ENCODE measurements at regions not wholly inside any gene's neighbourhood (a gene's known extent, or its start where the extent isn't known, plus 50 kb on each side); places are given as distances from the start of the nearest gene placed in this dataset.
"Not testable (repeated sequence)": the region's sequence is repeated elsewhere in the genome, so short reads cannot be mapped to it uniquely, and the experiment has no call there.

- DNase-seq (ENCODE audit: low spot score); H3K9ac ChIP-seq (ENCODE audit: low read depth in 1 of 2, low read length in 2 of 2); H3K4me1 ChIP-seq (ENCODE audit: control insufficient read depth in 4 of 4, insufficient read depth in 4 of 4, low read length in 3 of 4); H3K27ac ChIP-seq (ENCODE audit: low read depth in 1 of 2, low read length in 2 of 2); H3K36me3 ChIP-seq (ENCODE audit: control insufficient read depth in 4 of 4, insufficient read depth in 3 of 4, low read depth in 1 of 4, low read length in 3 of 4); H3K27me3 ChIP-seq (ENCODE audit: control insufficient read depth in 4 of 4, insufficient read depth in 4 of 4, low read length in 3 of 4); H3K4me3 ChIP-seq (ENCODE audit: low read depth in 1 of 3, low read length in 3 of 3); H3K9me3 ChIP-seq (ENCODE audit: control insufficient read depth in 4 of 4, low read length in 3 of 4): not testable (repeated sequence)
- 90% methylated on average over 22 of the region's 22 CpGs for WGBS
Measured at GRCh38 chr18:14357553-14358297, 185.7 kb downstream of the POTEC start.

GRCh38 chr18:14342170-14342569 lies 201.2 kb downstream of the POTEC start:
- 37% methylated on average over 3 of the region's 3 CpGs for WGBS
- not testable (repeated sequence) for H3K36me3 ChIP-seq (ENCODE audit: control insufficient read depth in 4 of 4, insufficient read depth in 3 of 4, low read depth in 1 of 4, low read length in 3 of 4); H3K27me3 ChIP-seq (ENCODE audit: control insufficient read depth in 4 of 4, insufficient read depth in 4 of 4, low read length in 3 of 4); DNase-seq (ENCODE audit: low spot score); H3K4me3 ChIP-seq (ENCODE audit: low read depth in 1 of 3, low read length in 3 of 3); H3K4me1 ChIP-seq (ENCODE audit: control insufficient read depth in 4 of 4, insufficient read depth in 4 of 4, low read length in 3 of 4); H3K27ac ChIP-seq (ENCODE audit: low read depth in 1 of 2, low read length in 2 of 2); H3K9me3 ChIP-seq (ENCODE audit: control insufficient read depth in 4 of 4, low read length in 3 of 4); H3K9ac ChIP-seq (ENCODE audit: low read depth in 1 of 2, low read length in 2 of 2)

GRCh38 chr18:14336017-14336416 lies 203.8 kb upstream of the ZNF519 start:
- H3K4me1 ChIP-seq (ENCODE audit: control insufficient read depth in 4 of 4, insufficient read depth in 4 of 4, low read length in 3 of 4); H3K4me3 ChIP-seq (ENCODE audit: low read depth in 1 of 3, low read length in 3 of 3); H3K9ac ChIP-seq (ENCODE audit: low read depth in 1 of 2, low read length in 2 of 2); H3K9me3 ChIP-seq (ENCODE audit: control insufficient read depth in 4 of 4, low read length in 3 of 4); H3K27me3 ChIP-seq (ENCODE audit: control insufficient read depth in 4 of 4, insufficient read depth in 4 of 4, low read length in 3 of 4); H3K27ac ChIP-seq (ENCODE audit: low read depth in 1 of 2, low read length in 2 of 2); H3K36me3 ChIP-seq (ENCODE audit: control insufficient read depth in 4 of 4, insufficient read depth in 3 of 4, low read depth in 1 of 4, low read length in 3 of 4); DNase-seq (ENCODE audit: low spot score): not testable (repeated sequence)
- 83% methylated on average over 6 of the region's 6 CpGs for WGBS

GRCh38 chr18:14321217-14321616 lies 189.0 kb upstream of the ZNF519 start:
- not testable (repeated sequence) for H3K9ac ChIP-seq (ENCODE audit: low read depth in 1 of 2, low read length in 2 of 2); H3K4me3 ChIP-seq (ENCODE audit: low read depth in 1 of 3, low read length in 3 of 3); H3K4me1 ChIP-seq (ENCODE audit: control insufficient read depth in 4 of 4, insufficient read depth in 4 of 4, low read length in 3 of 4); H3K27me3 ChIP-seq (ENCODE audit: control insufficient read depth in 4 of 4, insufficient read depth in 4 of 4, low read length in 3 of 4); DNase-seq (ENCODE audit: low spot score); H3K36me3 ChIP-seq (ENCODE audit: control insufficient read depth in 4 of 4, insufficient read depth in 3 of 4, low read depth in 1 of 4, low read length in 3 of 4); H3K27ac ChIP-seq (ENCODE audit: low read depth in 1 of 2, low read length in 2 of 2); H3K9me3 ChIP-seq (ENCODE audit: control insufficient read depth in 4 of 4, low read length in 3 of 4)
- 67% methylated on average over 4 of the region's 4 CpGs for WGBS

GRCh38 chr18:14301255-14301654 lies 169.0 kb upstream of the ZNF519 start:
- not testable (repeated sequence) for H3K9ac ChIP-seq (ENCODE audit: low read depth in 1 of 2, low read length in 2 of 2); H3K9me3 ChIP-seq (ENCODE audit: control insufficient read depth in 4 of 4, low read length in 3 of 4); H3K4me1 ChIP-seq (ENCODE audit: control insufficient read depth in 4 of 4, insufficient read depth in 4 of 4, low read length in 3 of 4); H3K27ac ChIP-seq (ENCODE audit: low read depth in 1 of 2, low read length in 2 of 2); DNase-seq (ENCODE audit: low spot score); H3K27me3 ChIP-seq (ENCODE audit: control insufficient read depth in 4 of 4, insufficient read depth in 4 of 4, low read length in 3 of 4); H3K36me3 ChIP-seq (ENCODE audit: control insufficient read depth in 4 of 4, insufficient read depth in 3 of 4, low read depth in 1 of 4, low read length in 3 of 4); H3K4me3 ChIP-seq (ENCODE audit: low read depth in 1 of 3, low read length in 3 of 3)
- 82% methylated on average over 7 of the region's 7 CpGs for WGBS

- not testable (repeated sequence) for H3K27ac ChIP-seq (ENCODE audit: low read depth in 1 of 2, low read length in 2 of 2); DNase-seq (ENCODE audit: low spot score); H3K36me3 ChIP-seq (ENCODE audit: control insufficient read depth in 4 of 4, insufficient read depth in 3 of 4, low read depth in 1 of 4, low read length in 3 of 4); H3K27me3 ChIP-seq (ENCODE audit: control insufficient read depth in 4 of 4, insufficient read depth in 4 of 4, low read length in 3 of 4); H3K4me3 ChIP-seq (ENCODE audit: low read depth in 1 of 3, low read length in 3 of 3); H3K9ac ChIP-seq (ENCODE audit: low read depth in 1 of 2, low read length in 2 of 2); H3K9me3 ChIP-seq (ENCODE audit: control insufficient read depth in 4 of 4, low read length in 3 of 4); H3K4me1 ChIP-seq (ENCODE audit: control insufficient read depth in 4 of 4, insufficient read depth in 4 of 4, low read length in 3 of 4)
- WGBS = 57% methylated on average over 3 of the region's 3 CpGs
Measured at GRCh38 chr18:14295081-14295480, 162.8 kb upstream of the ZNF519 start.

All from liver (tissue), 6 donors.